GM21737 (cell line): ENCODE measurements at regions not wholly inside any gene's neighbourhood (a gene's known extent, or its start where the extent isn't known, plus 50 kb on each side); places are given as distances from the start of the nearest gene placed in this dataset.
A peak's percentile ranks its signal among the peaks of the same experiment; 100 is the strongest.

ENCODE experiments used
- ATAC-seq: cut with Tn5 transposase; IDR thresholded peaks from one replicate; pipeline ENCODE4 v1.9.1; 2021; ENCODE audit warnings: mild to moderate bottlenecking, moderate library complexity; ENCODE audit not compliant: unreplicated experiment

GRCh38 chr15:79656151-79657000 lies 224.2 kb downstream of the MINAR1 start:
- ATAC-seq = no peak

GRCh38 chr15:79657722-79658121 lies 225.6 kb downstream of the MINAR1 start:
- no peak for ATAC-seq

- ATAC-seq = no peak
Measured at GRCh38 chr15:79659691-79660090, 227.6 kb downstream of the MINAR1 start.

- ATAC-seq = no peak
Measured at GRCh38 chr15:79661411-79661810, 229.3 kb downstream of the MINAR1 start.

- ATAC-seq = peak; percentile 76
Measured at GRCh38 chr15:79673416-79674123, 223.2 kb downstream of the MTHFS start.

- no peak for ATAC-seq
Measured at GRCh38 chr15:79674124-79674465, 222.7 kb downstream of the MTHFS start.

GRCh38 chr15:79675982-79676381 lies 220.8 kb downstream of the MTHFS start:
- no peak for ATAC-seq

GRCh38 chr15:79676621-79677020 lies 220.2 kb downstream of the MTHFS start:
- no peak for ATAC-seq

- no peak for ATAC-seq
Measured at GRCh38 chr15:79677241-79677640, 219.6 kb downstream of the MTHFS start.

- ATAC-seq = no peak
Measured at GRCh38 chr15:79678032-79678701, 218.6 kb downstream of the MTHFS start.

GRCh38 chr15:79680720-79681119 lies 216.1 kb downstream of the MTHFS start:
- ATAC-seq = no peak

- ATAC-seq = no peak
Measured at GRCh38 chr15:79682285-79682684, 214.5 kb downstream of the MTHFS start.

GRCh38 chr15:79682851-79683288 lies 213.9 kb downstream of the MTHFS start:
- no peak for ATAC-seq

GRCh38 chr15:79689030-79689429 lies 207.8 kb downstream of the MTHFS start:
- no peak for ATAC-seq

- ATAC-seq = no peak
Measured at GRCh38 chr15:79700951-79701480, 195.8 kb downstream of the MTHFS start.

- ATAC-seq = no peak
Measured at GRCh38 chr15:79702621-79703020, 194.2 kb downstream of the MTHFS start.

- no peak for ATAC-seq
Measured at GRCh38 chr15:79721256-79721655, 175.6 kb downstream of the MTHFS start.

- ATAC-seq = no peak
Measured at GRCh38 chr15:79724312-79724711, 172.5 kb downstream of the MTHFS start.

GRCh38 chr15:79724804-79725203 lies 172.0 kb downstream of the MTHFS start:
- no peak for ATAC-seq

GRCh38 chr15:79728867-79729266 lies 167.9 kb downstream of the MTHFS start:
- ATAC-seq = no peak

GRCh38 chr15:79736435-79737000 lies 160.3 kb downstream of the MTHFS start:
- no peak for ATAC-seq
